ENCODE measurements at regions not wholly inside any gene's neighbourhood (a gene's known extent, or its start where the extent isn't known, plus 50 kb on each side); places are given as distances from the start of the nearest gene placed in this dataset.

DNA sequence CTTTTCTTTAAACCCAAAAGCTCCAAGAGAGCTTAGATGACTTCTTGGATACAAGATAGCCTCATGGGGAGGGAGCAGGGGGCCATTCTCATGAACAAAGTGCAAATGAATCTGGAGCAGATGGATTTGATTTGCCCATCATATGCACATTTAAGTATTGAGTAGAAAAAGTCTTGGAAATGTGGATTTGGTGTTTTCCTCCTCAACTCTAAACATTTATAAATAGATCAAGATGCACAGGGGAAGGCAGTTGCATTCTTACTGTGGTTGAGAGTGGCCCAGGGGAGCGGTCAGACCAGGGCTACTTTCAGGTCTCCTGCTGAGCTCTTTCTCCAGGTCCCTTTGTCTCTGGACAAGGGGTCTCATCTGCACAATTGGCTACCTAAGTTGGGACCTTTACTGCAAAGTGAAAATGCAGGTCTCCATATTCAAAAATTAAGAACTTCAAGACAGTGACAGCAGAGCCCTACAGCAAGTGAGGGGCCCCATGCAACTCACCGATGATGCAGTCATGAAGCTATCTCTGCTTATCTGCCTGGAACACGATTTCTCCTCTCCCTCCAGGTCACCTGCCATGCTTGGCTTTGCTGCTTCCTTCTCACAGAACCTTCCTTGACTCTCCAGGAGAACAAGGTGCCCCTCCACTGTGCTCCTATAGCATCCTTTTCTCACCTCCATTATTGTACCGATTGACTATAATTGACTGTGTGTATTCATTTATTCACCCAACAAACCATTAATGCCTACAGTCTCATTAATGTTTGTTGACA is 145.4 kb downstream of the LPIN1 start:
- TF ChIP-seq, protein P1, sequence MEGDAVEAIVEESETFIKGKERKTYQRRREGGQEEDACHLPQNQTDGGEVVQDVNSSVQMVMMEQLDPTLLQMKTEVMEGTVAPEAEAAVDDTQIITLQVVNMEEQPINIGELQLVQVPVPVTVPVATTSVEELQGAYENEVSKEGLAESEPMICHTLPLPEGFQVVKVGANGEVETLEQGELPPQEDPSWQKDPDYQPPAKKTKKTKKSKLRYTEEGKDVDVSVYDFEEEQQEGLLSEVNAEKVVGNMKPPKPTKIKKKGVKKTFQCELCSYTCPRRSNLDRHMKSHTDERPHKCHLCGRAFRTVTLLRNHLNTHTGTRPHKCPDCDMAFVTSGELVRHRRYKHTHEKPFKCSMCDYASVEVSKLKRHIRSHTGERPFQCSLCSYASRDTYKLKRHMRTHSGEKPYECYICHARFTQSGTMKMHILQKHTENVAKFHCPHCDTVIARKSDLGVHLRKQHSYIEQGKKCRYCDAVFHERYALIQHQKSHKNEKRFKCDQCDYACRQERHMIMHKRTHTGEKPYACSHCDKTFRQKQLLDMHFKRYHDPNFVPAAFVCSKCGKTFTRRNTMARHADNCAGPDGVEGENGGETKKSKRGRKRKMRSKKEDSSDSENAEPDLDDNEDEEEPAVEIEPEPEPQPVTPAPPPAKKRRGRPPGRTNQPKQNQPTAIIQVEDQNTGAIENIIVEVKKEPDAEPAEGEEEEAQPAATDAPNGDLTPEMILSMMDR (IDR thresholded peaks at IDR 0.05; ENCODE audit: low read depth, low read length, poor library complexity, severe bottlenecking), result no peak
- TF ChIP-seq EZH2phosphoT487 (IDR thresholded peaks at IDR 0.05; ENCODE audit: borderline replicate concordance, low read length), result no peak
